ENCODE measurements at regions not wholly inside any gene's neighbourhood (a gene's known extent, or its start where the extent isn't known, plus 50 kb on each side); places are given as distances from the start of the nearest gene placed in this dataset.

GRCh38 chr4:56252561-56253152 lies 134.6 kb downstream of the AASDH start:
- TF ChIP-seq CTCF (IDR thresholded peaks at IDR 0.05; ENCODE audit: insufficient read depth, low read depth, low read length): no peak
- no peak for TF ChIP-seq EZH2 (IDR thresholded peaks at IDR 0.05; ENCODE audit: insufficient read depth, low read length)
